ENCODE measurements at regions not wholly inside any gene's neighbourhood (a gene's known extent, or its start where the extent isn't known, plus 50 kb on each side); places are given as distances from the start of the nearest gene placed in this dataset.

- Histone ChIP-seq H3K4me3 (ENCODE audit: low read depth in 2 of 2, low read length in 1 of 2) (no peak overlapping the region), H3K4me1 (ENCODE audit: control insufficient read depth in 1 of 2, insufficient read depth in 2 of 2, low read depth in 1 of 2, low read length in 1 of 2) (no peaks in the 10 kb centered on the region), H2AFZ (ENCODE audit: low read depth) (no peak overlapping the region), H3K36me3 (replicated peaks in 1 of 2; ENCODE audit: control insufficient read depth in 1 of 2, insufficient read depth in 2 of 2, low read length in 1 of 2) (no peaks in the 10 kb centered on the region), H3K9ac (no peak overlapping the region), H3K79me2 (ENCODE audit: insufficient read depth) (no peaks in the 10 kb centered on the region), H3K9me3 (no peaks in the 10 kb centered on the region), H3K27me3 (ENCODE audit: insufficient read depth) (no peaks in the 10 kb centered on the region), H4K20me1 (ENCODE audit: insufficient read depth) (no peaks in the 10 kb centered on the region), H3K9me2 (no peaks in the 10 kb centered on the region), H3K4me2 (no peak overlapping the region), H3F3A (replicated peaks; ENCODE audit: insufficient read depth) (no peaks in the 10 kb centered on the region), H3K27ac (ENCODE audit: low read depth in 2 of 2, low read length in 1 of 2) (no peak overlapping the region)
- 6% methylated on average over 3 of the region's 3 CpGs for WGBS (ENCODE audit: low lambda C conversion rate)
- ChIA-PET POLR2A (no interaction called here), CTCF (no interaction called here)
- TF ChIP-seq JUND (IDR thresholded peaks at IDR 0.05) = no peak
- TF ChIP-seq ELF1 (IDR thresholded peaks at IDR 0.05) = no peak
- TF ChIP-seq, protein P1, sequence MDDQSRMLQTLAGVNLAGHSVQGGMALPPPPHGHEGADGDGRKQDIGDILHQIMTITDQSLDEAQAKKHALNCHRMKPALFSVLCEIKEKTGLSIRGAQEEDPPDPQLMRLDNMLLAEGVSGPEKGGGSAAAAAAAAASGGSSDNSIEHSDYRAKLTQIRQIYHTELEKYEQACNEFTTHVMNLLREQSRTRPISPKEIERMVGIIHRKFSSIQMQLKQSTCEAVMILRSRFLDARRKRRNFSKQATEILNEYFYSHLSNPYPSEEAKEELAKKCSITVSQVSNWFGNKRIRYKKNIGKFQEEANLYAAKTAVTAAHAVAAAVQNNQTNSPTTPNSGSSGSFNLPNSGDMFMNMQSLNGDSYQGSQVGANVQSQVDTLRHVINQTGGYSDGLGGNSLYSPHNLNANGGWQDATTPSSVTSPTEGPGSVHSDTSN (IDR thresholded peaks at IDR 0.05) = no peak
- no peak for TF ChIP-seq TCF12 (IDR thresholded peaks at IDR 0.05)
- no peak for TF ChIP-seq CHD2 (IDR thresholded peaks at IDR 0.05; ENCODE audit: low read length, partially characterized antibody)
- TF ChIP-seq FOSL2 (IDR thresholded peaks at IDR 0.05; ENCODE audit: borderline replicate concordance, low read depth) = no peak
- TF ChIP-seq RFX5 (IDR thresholded peaks at IDR 0.05; ENCODE audit: low read length) = no peak
- no peak for TF ChIP-seq SMC3 (IDR thresholded peaks at IDR 0.05; ENCODE audit: low read depth, low read length)
- TF ChIP-seq, protein P2, sequence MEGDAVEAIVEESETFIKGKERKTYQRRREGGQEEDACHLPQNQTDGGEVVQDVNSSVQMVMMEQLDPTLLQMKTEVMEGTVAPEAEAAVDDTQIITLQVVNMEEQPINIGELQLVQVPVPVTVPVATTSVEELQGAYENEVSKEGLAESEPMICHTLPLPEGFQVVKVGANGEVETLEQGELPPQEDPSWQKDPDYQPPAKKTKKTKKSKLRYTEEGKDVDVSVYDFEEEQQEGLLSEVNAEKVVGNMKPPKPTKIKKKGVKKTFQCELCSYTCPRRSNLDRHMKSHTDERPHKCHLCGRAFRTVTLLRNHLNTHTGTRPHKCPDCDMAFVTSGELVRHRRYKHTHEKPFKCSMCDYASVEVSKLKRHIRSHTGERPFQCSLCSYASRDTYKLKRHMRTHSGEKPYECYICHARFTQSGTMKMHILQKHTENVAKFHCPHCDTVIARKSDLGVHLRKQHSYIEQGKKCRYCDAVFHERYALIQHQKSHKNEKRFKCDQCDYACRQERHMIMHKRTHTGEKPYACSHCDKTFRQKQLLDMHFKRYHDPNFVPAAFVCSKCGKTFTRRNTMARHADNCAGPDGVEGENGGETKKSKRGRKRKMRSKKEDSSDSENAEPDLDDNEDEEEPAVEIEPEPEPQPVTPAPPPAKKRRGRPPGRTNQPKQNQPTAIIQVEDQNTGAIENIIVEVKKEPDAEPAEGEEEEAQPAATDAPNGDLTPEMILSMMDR (IDR thresholded peaks at IDR 0.05) = no peak
- no peak for TF ChIP-seq EP300 (IDR thresholded peaks at IDR 0.05; ENCODE audit: borderline replicate concordance in 1 of 2, low read depth in 1 of 2, low read length in 1 of 2)
- TF ChIP-seq, protein P3, sequence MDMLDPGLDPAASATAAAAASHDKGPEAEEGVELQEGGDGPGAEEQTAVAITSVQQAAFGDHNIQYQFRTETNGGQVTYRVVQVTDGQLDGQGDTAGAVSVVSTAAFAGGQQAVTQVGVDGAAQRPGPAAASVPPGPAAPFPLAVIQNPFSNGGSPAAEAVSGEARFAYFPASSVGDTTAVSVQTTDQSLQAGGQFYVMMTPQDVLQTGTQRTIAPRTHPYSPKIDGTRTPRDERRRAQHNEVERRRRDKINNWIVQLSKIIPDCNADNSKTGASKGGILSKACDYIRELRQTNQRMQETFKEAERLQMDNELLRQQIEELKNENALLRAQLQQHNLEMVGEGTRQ (IDR thresholded peaks at IDR 0.05; ENCODE audit: borderline replicate concordance, low read depth, low read length) = no peak
- TF ChIP-seq SIN3A (IDR thresholded peaks at IDR 0.05; ENCODE audit: borderline replicate concordance, low read depth, low read length) = no peak
- TF ChIP-seq NFIC (IDR thresholded peaks at IDR 0.05; ENCODE audit: borderline replicate concordance) = no peak
- TF ChIP-seq FOXJ3 (CRISPR knock-in tag; IDR thresholded peaks at IDR 0.05) = no peak
- TF ChIP-seq MAX (IDR thresholded peaks at IDR 0.05; ENCODE audit: low read depth) = no peak
- TF ChIP-seq, protein P4, sequence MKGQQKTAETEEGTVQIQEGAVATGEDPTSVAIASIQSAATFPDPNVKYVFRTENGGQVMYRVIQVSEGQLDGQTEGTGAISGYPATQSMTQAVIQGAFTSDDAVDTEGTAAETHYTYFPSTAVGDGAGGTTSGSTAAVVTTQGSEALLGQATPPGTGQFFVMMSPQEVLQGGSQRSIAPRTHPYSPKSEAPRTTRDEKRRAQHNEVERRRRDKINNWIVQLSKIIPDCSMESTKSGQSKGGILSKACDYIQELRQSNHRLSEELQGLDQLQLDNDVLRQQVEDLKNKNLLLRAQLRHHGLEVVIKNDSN (IDR thresholded peaks at IDR 0.05; ENCODE audit: borderline replicate concordance, low read depth) = no peak
- DNase-seq = no peak
These were observed 539.6 kb downstream of the SATB2 start for GRCh38 chr2:198917926-198918720.
